Lower lobe of right lung (tissue), 2 donors: ENCODE measurements at regions not wholly inside any gene's neighbourhood (a gene's known extent, or its start where the extent isn't known, plus 50 kb on each side); places are given as distances from the start of the nearest gene placed in this dataset.

ENCODE experiments used
- ATAC-seq, 2 donors: fragments of 200-7000 bp; cut with Tn5 transposase; one replicate each; pipeline ENCODE4 v1.9.1; 2020 to 2022; ENCODE audit warnings: mild to moderate bottlenecking in 2 of 2, moderate library complexity in 2 of 2
- DNase-seq: peaks from one replicate; pipeline ENCODE4 v3.0.0-alpha.2; 2020
- H3K27ac ChIP-seq: fragments of 200-600 bp; one replicate; pipeline ENCODE4 v1.8.0; 2022
- H3K27me3 ChIP-seq: fragments of 200-600 bp; one replicate; pipeline ENCODE4 v1.8.0; 2022; ENCODE audit warnings: low read depth
- H3K36me3 ChIP-seq: fragments of 200-600 bp; one replicate; pipeline ENCODE4 v1.8.0; 2022; ENCODE audit warnings: mild to moderate bottlenecking
- H3K4me1 ChIP-seq: fragments of 200-600 bp; one replicate; pipeline ENCODE4 v1.8.0; 2022
- H3K4me3 ChIP-seq: fragments of 200-600 bp; one replicate; pipeline ENCODE4 v1.8.0; 2022; ENCODE audit warnings: mild to moderate bottlenecking
- H3K9me3 ChIP-seq: fragments of 200-600 bp; one replicate; pipeline ENCODE4 v1.8.0; 2022
- CTCF ChIP-seq: fragments of 200-600 bp; IDR thresholded peaks from one replicate; pipeline ENCODE4 v1.8.0; 2022; ENCODE audit warnings: antibody characterized with exemption, mild to moderate bottlenecking
- intact Hi-C: fragments of 100-400 bp; cut with DNase I; formaldehyde crosslinking; loops from one replicate; pipeline ENCODE4 v1.11.0; 2022
- donor health status: DM: no; HTN: yes; CAD: no; lungs with severe emphysema.

DNA sequence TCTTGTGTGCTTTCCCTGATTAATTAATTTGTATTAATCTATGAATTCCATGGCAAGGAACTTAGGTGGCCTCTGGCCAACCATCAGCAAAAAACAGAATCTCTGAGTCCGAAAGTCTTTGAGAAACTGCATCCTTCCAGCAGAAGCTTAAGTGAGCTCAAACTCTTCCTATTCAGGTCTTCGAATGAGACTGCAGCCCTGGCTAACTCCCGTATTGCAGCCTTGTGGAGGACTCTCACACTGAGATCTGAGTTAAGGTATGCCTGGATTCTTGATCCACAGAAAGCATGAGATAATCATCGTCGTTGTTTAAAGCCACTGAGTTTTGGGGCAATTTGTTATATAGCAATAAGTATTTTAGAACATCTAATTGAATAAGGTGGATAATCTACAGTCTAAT lies 1143.9 kb upstream of the NXPH2 start:
- no peaks in the 10 kb centered on the region for H3K9me3 ChIP-seq
- no peak overlapping the region for H3K27ac ChIP-seq
- TF ChIP-seq CTCF: no peak
- ATAC-seq: no peak
- no peaks in the 10 kb centered on the region for H3K36me3 ChIP-seq
- intact Hi-C loops: no loop called here
- H3K27me3 ChIP-seq: no peaks in the 10 kb centered on the region
- H3K4me3 ChIP-seq: no peak overlapping the region
- DNase-seq: no peak
- H3K4me1 ChIP-seq: no peaks in the 10 kb centered on the region

- ATAC-seq (no peak), DNase-seq (no peak)
- H3K27ac ChIP-seq: no peak overlapping the region
- no peak for TF ChIP-seq CTCF
- intact Hi-C loops: no loop called here
- H3K4me3 ChIP-seq: no peak overlapping the region
- no peaks in the 10 kb centered on the region for H3K4me1 ChIP-seq
- no peaks in the 10 kb centered on the region for H3K36me3 ChIP-seq
- H3K27me3 ChIP-seq: no peaks in the 10 kb centered on the region
- no peaks in the 10 kb centered on the region for H3K9me3 ChIP-seq
These were observed 1138.8 kb upstream of the NXPH2 start for GRCh38 chr2:139918982-139919381.

DNA sequence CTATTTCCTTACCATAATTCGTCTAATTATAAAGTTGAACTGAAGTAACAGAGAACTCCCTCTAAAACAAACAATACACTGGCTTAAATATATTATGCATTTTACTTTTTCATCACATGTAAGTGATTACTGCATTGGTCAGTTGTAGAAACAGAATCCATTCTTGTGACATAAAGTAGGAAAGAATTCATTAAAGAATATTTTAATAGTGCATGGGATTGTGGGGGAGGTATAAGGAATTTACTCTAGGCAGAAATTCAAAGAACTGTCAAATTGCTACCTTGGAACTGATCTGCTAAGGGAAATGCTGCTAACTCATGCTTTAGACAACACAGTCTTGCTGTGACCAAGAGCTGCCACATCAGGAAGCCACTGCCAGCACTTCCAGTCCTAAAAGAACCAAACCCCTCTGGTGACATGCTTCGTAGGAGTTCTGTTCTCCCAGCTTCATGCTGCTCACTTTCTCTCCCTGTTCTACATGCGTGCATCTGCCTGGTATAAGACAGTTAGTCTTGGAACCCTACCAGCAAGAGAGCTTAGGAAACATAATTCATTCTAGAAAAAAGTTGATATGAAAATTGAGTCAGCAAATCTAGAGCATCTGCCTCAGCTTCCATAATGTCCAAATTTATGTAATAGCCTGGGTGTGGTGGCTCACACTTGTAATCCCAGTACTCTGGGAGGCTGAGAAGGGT lies 1137.6 kb upstream of the NXPH2 start:
- no peak for ATAC-seq
- Histone ChIP-seq H3K27ac (no peak overlapping the region), H3K36me3 (no peaks in the 10 kb centered on the region), H3K9me3 (no peaks in the 10 kb centered on the region), H3K4me1 (no peaks in the 10 kb centered on the region), H3K27me3 (no peaks in the 10 kb centered on the region), H3K4me3 (no peak overlapping the region)
- no peak for TF ChIP-seq CTCF
- intact Hi-C loops: no loop called here
- DNase-seq: no peak

GRCh38 chr2:139916822-139917221 lies 1136.6 kb upstream of the NXPH2 start:
- Histone ChIP-seq H3K27me3 (no peaks in the 10 kb centered on the region), H3K4me1 (no peaks in the 10 kb centered on the region), H3K27ac (no peak overlapping the region), H3K36me3 (no peaks in the 10 kb centered on the region), H3K9me3 (no peaks in the 10 kb centered on the region), H3K4me3 (no peak overlapping the region)
- no peak for TF ChIP-seq CTCF
- ATAC-seq: no peak
- intact Hi-C loops: no loop called here
- no peak for DNase-seq

GRCh38 chr2:139911160-139911559 lies 1131.0 kb upstream of the NXPH2 start:
- Histone ChIP-seq H3K36me3 (no peaks in the 10 kb centered on the region), H3K27me3 (no peaks in the 10 kb centered on the region), H3K4me3 (no peak overlapping the region), H3K4me1 (no peaks in the 10 kb centered on the region), H3K9me3 (no peaks in the 10 kb centered on the region), H3K27ac (no peak overlapping the region)
- no peak for TF ChIP-seq CTCF
- DNase-seq (no peak), ATAC-seq (no peak)
- intact Hi-C loops: no loop called here

DNA sequence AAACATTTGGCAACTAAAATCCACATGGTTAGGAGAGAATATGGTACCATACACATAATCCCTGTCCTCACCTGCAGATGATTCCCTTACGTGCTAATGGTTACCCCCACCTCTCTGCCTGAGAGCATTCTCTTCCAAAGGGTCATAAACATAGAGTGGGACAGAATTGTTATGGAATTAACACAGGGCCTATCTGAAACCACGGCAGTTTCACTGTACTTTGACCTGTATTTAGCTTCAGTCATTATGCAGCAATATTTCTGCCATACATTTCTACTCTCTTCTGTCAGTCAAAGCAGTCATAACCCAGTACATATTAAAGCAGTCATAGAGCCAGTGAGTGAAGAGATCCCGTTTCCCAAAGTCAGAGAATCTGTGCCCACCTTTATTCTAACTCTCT lies 1128.9 kb upstream of the NXPH2 start:
- DNase-seq (no peak), ATAC-seq (no peak)
- no peak overlapping the region for H3K4me3 ChIP-seq
- H3K36me3 ChIP-seq: no peaks in the 10 kb centered on the region
- no peaks in the 10 kb centered on the region for H3K4me1 ChIP-seq
- TF ChIP-seq CTCF: no peak
- intact Hi-C loops: no loop called here
- H3K27me3 ChIP-seq: no peaks in the 10 kb centered on the region
- H3K27ac ChIP-seq: no peak overlapping the region
- no peaks in the 10 kb centered on the region for H3K9me3 ChIP-seq
